ENCODE measurements at regions not wholly inside any gene's neighbourhood (a gene's known extent, or its start where the extent isn't known, plus 50 kb on each side); places are given as distances from the start of the nearest gene placed in this dataset.

DNA sequence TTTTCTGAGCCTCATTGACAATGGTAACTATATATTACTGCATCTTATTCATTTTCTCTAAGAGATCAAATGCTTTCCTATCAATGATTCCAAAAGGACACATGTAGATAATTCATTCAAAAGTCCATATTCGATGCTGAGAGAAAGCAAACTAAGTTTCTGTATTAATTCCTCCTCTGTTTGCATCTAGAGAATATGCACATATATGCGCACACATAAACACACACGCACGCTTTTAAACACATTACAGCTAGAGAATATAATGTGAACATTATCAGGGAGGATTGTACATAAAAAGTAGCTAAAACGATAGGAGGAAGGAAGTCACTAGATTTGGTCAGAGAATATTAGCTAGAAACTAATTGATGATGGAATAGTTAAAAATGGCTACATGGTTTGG is 379.0 kb upstream of the NETO1 start:
- no peaks in the 10 kb centered on the region for H3K79me2 ChIP-seq (ENCODE audit: insufficient read depth, low read length)

DNA sequence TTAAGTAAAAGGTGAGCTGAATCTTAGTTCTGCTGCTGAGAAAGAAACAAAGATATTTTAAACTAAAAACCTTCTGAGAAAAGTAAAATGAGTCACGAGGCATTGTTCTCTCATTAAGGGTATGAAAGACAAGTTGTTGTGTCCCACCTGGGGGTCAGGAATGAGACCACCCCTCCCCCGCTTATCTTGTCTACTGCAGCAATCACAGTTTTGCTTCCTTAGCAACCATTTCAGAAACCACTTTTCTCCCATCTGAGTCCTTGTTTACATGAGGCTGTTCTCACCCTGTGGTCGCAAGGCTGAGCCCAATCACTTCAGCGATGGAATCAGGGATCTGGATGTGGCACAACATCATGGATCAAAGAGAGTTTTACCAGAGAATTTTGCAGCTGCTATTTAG is 377.6 kb upstream of the NETO1 start:
- Histone ChIP-seq H3K9ac (ENCODE audit: low read depth, low read length, poor library complexity, severe bottlenecking) (no peak overlapping the region), H3K4me2 (ENCODE audit: low read depth, low read length, poor library complexity, severe bottlenecking) (no peak overlapping the region), H3K4me1 (ENCODE audit: insufficient read depth, low read length, poor library complexity, severe bottlenecking) (no peaks in the 10 kb centered on the region), H3K36me3 (ENCODE audit: insufficient read depth, low read length) (no peaks in the 10 kb centered on the region), H3K9me2 (replicated peaks; ENCODE audit: low read depth, low read length) (no peaks in the 10 kb centered on the region), H3K4me3 (ENCODE audit: low read length, poor library complexity, severe bottlenecking) (no peak overlapping the region), H4K20me1 (ENCODE audit: insufficient read depth, low read length, poor library complexity, severe bottlenecking) (no peaks in the 10 kb centered on the region), H3K79me2 (ENCODE audit: insufficient read depth, low read length) (no peaks in the 10 kb centered on the region), H3F3A (ENCODE audit: low read depth) (no peaks in the 10 kb centered on the region), H2AFZ (ENCODE audit: low read length) (no peak overlapping the region), H3K9me3 (ENCODE audit: insufficient read depth, low read depth, low read length) (no peaks in the 10 kb centered on the region), H3K27me3 (ENCODE audit: insufficient read depth, low read length, poor library complexity, severe bottlenecking) (no peaks in the 10 kb centered on the region)
- TF ChIP-seq EZH2phosphoT487 (IDR thresholded peaks at IDR 0.05; ENCODE audit: borderline replicate concordance) = no peak
- TF ChIP-seq, protein P1, sequence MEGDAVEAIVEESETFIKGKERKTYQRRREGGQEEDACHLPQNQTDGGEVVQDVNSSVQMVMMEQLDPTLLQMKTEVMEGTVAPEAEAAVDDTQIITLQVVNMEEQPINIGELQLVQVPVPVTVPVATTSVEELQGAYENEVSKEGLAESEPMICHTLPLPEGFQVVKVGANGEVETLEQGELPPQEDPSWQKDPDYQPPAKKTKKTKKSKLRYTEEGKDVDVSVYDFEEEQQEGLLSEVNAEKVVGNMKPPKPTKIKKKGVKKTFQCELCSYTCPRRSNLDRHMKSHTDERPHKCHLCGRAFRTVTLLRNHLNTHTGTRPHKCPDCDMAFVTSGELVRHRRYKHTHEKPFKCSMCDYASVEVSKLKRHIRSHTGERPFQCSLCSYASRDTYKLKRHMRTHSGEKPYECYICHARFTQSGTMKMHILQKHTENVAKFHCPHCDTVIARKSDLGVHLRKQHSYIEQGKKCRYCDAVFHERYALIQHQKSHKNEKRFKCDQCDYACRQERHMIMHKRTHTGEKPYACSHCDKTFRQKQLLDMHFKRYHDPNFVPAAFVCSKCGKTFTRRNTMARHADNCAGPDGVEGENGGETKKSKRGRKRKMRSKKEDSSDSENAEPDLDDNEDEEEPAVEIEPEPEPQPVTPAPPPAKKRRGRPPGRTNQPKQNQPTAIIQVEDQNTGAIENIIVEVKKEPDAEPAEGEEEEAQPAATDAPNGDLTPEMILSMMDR (conservative IDR thresholded peaks at IDR 0.05; ENCODE audit: low read length) = no peak

More for the DNA sequence above, 379.0 kb upstream of the NETO1 start:
- Histone ChIP-seq H2AFZ (ENCODE audit: low read length) (no peak overlapping the region), H3K36me3 (ENCODE audit: insufficient read depth, low read length) (no peaks in the 10 kb centered on the region), H3K4me2 (ENCODE audit: low read depth, low read length, poor library complexity, severe bottlenecking) (no peak overlapping the region), H3K9me2 (replicated peaks; ENCODE audit: low read depth, low read length) (no peaks in the 10 kb centered on the region), H3K4me3 (ENCODE audit: low read length, poor library complexity, severe bottlenecking) (no peak overlapping the region), H3K9me3 (ENCODE audit: insufficient read depth, low read depth, low read length) (no peaks in the 10 kb centered on the region), H3F3A (ENCODE audit: low read depth) (no peaks in the 10 kb centered on the region), H3K9ac (ENCODE audit: low read depth, low read length, poor library complexity, severe bottlenecking) (no peak overlapping the region), H4K20me1 (ENCODE audit: insufficient read depth, low read length, poor library complexity, severe bottlenecking) (no peaks in the 10 kb centered on the region), H3K27me3 (ENCODE audit: insufficient read depth, low read length, poor library complexity, severe bottlenecking) (no peaks in the 10 kb centered on the region), H3K4me1 (ENCODE audit: insufficient read depth, low read length, poor library complexity, severe bottlenecking) (no peaks in the 10 kb centered on the region)
- no peak for TF ChIP-seq EZH2phosphoT487 (IDR thresholded peaks at IDR 0.05; ENCODE audit: borderline replicate concordance)
- TF ChIP-seq, protein P1 (conservative IDR thresholded peaks at IDR 0.05; ENCODE audit: low read length) = no peak

DNA sequence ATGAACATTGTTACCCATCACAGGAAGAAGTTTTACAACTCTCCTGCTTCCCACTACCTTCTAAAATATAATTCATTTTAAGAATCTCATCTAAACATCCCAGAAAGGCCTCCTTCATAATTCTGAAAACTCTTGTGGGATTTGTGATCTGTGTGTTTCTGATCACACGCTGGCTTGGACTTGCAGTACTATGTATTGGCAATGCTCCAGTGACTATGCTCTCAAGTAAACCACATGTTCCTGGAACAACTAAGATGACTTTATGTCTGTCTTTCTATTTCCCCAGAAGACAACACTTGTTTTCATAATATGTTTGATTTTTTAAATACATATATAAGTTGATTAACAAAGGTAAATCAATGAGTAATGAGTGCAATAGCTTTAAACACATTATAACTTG is 376.6 kb upstream of the NETO1 start:
- Histone ChIP-seq H3K4me1 (ENCODE audit: insufficient read depth, low read length, poor library complexity, severe bottlenecking) (no peaks in the 10 kb centered on the region), H3K4me2 (ENCODE audit: low read depth, low read length, poor library complexity, severe bottlenecking) (no peak overlapping the region), H3K9ac (ENCODE audit: low read depth, low read length, poor library complexity, severe bottlenecking) (no peak overlapping the region), H4K20me1 (ENCODE audit: insufficient read depth, low read length, poor library complexity, severe bottlenecking) (no peaks in the 10 kb centered on the region), H3K36me3 (ENCODE audit: insufficient read depth, low read length) (no peaks in the 10 kb centered on the region), H2AFZ (ENCODE audit: low read length) (no peak overlapping the region), H3K79me2 (ENCODE audit: insufficient read depth, low read length) (no peaks in the 10 kb centered on the region), H3K4me3 (ENCODE audit: low read length, poor library complexity, severe bottlenecking) (no peak overlapping the region), H3K27me3 (ENCODE audit: insufficient read depth, low read length, poor library complexity, severe bottlenecking) (no peaks in the 10 kb centered on the region), H3F3A (ENCODE audit: low read depth) (no peaks in the 10 kb centered on the region), H3K9me3 (ENCODE audit: insufficient read depth, low read depth, low read length) (no peaks in the 10 kb centered on the region), H3K9me2 (replicated peaks; ENCODE audit: low read depth, low read length) (no peaks in the 10 kb centered on the region)
- TF ChIP-seq EZH2phosphoT487 (IDR thresholded peaks at IDR 0.05; ENCODE audit: borderline replicate concordance) = no peak
- TF ChIP-seq, protein P1 (conservative IDR thresholded peaks at IDR 0.05; ENCODE audit: low read length) = no peak

All from Loucy (cell line).